Uterus (tissue), 3 donors: ENCODE measurements at regions not wholly inside any gene's neighbourhood (a gene's known extent, or its start where the extent isn't known, plus 50 kb on each side); places are given as distances from the start of the nearest gene placed in this dataset.

Experiments
- DNase-seq, 2 donors: peaks; one replicate each; pipeline ENCODE4 v3.0.0-alpha.2; 2019 to 2020
- H3K27ac ChIP-seq, 2 donors: fragments of 200-600 bp; sonication (generic); 1 replicate in 1 of 2; 2 replicates in 1 of 2; pipeline ENCODE4 v1.5.1; 2016 to 2018
- H3K27me3 ChIP-seq, 2 donors: fragments of 200-600 bp; sonication (generic); one replicate each; pipeline ENCODE4 v1.5.1; 2018 to 2019; ENCODE audit warnings: control low read depth in 1 of 2
- H3K36me3 ChIP-seq, 2 donors: fragments of 200-600 bp; sonication (generic); one replicate each; pipeline ENCODE4 v1.5.1; 2019; ENCODE audit warnings: control low read depth in 1 of 2
- H3K4me1 ChIP-seq, 2 donors: fragments of 200-600 bp; sonication (generic); one replicate each; pipeline ENCODE4 v1.5.1; 2018 to 2019; ENCODE audit warnings: control low read depth in 1 of 2
- H3K4me3 ChIP-seq, 2 donors: fragments of 200-600 bp; sonication (generic); 1 replicate in 1 of 2; 2 replicates in 1 of 2; pipeline ENCODE4 v1.5.1; 2018 to 2019; ENCODE audit warnings: mild to moderate bottlenecking in 1 of 2
- H3K9me3 ChIP-seq, 2 donors: fragments of 200-600 bp; sonication (generic); one replicate each; pipeline ENCODE4 v1.5.1; 2019; ENCODE audit warnings: control low read depth in 1 of 2
- POLR2A ChIP-seq, 2 donors: fragments of 450-650 bp; IDR thresholded peaks; one replicate each; pipeline ENCODE4 v1.6.1; 2016; ENCODE audit warnings: antibody characterized with exemption in 2 of 2, mild to moderate bottlenecking in 1 of 2, moderate library complexity in 1 of 2
- intact Hi-C: fragments of 100-400 bp; cut with DNase I; formaldehyde crosslinking; loops from one replicate; pipeline ENCODE4 v1.15.1; 2023; ENCODE audit warnings: low total_unique reads
- TF ChIP-seq, protein P1 (sequence below), 4 experiments: fragments of 200-600 bp in 2 of 4; fragments of 450-650 bp in 2 of 4; sonication (generic) in 2 of 4; IDR thresholded peaks; one replicate each; pipeline ENCODE4 v1.5.1; 2016 to 2019; ENCODE audit warnings: antibody characterized with exemption in 4 of 4, mild to moderate bottlenecking in 2 of 4, moderate library complexity in 1 of 4
- donor health status: DM: yes; HTN: yes; CAD: no.

- Histone ChIP-seq H3K27ac (no peak overlapping the region), H3K36me3 (no peaks in the 10 kb centered on the region), H3K4me1 (no peaks in the 10 kb centered on the region), H3K27me3 (no peaks in the 10 kb centered on the region), H3K4me3 (no peak overlapping the region), H3K9me3 (no peaks in the 10 kb centered on the region)
- DNase-seq, result no peak
- TF ChIP-seq POLR2A (IDR thresholded peaks at IDR 0.05), result no peak
- TF ChIP-seq, protein P1, sequence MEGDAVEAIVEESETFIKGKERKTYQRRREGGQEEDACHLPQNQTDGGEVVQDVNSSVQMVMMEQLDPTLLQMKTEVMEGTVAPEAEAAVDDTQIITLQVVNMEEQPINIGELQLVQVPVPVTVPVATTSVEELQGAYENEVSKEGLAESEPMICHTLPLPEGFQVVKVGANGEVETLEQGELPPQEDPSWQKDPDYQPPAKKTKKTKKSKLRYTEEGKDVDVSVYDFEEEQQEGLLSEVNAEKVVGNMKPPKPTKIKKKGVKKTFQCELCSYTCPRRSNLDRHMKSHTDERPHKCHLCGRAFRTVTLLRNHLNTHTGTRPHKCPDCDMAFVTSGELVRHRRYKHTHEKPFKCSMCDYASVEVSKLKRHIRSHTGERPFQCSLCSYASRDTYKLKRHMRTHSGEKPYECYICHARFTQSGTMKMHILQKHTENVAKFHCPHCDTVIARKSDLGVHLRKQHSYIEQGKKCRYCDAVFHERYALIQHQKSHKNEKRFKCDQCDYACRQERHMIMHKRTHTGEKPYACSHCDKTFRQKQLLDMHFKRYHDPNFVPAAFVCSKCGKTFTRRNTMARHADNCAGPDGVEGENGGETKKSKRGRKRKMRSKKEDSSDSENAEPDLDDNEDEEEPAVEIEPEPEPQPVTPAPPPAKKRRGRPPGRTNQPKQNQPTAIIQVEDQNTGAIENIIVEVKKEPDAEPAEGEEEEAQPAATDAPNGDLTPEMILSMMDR (IDR thresholded peaks at IDR 0.05), result no peak
- intact Hi-C loops, result no loop called here
Measured at GRCh38 chr5:171622010-171622409, 163.6 kb upstream of the SMIM23 start.

- no peaks in the 10 kb centered on the region for H3K27me3 ChIP-seq
- TF ChIP-seq, protein P1 (IDR thresholded peaks at IDR 0.05), result no peak
- TF ChIP-seq POLR2A (IDR thresholded peaks at IDR 0.05), result no peak
- H3K9me3 ChIP-seq, result no peaks in the 10 kb centered on the region
- intact Hi-C loops, result no loop called here
- no peaks in the 10 kb centered on the region for H3K36me3 ChIP-seq
- no peaks in the 10 kb centered on the region for H3K4me1 ChIP-seq
- no peak overlapping the region for H3K4me3 ChIP-seq
- H3K27ac ChIP-seq, result no peak overlapping the region
- DNase-seq, result no peak
Measured at GRCh38 chr5:171623107-171623506, 162.5 kb upstream of the SMIM23 start.

DNA sequence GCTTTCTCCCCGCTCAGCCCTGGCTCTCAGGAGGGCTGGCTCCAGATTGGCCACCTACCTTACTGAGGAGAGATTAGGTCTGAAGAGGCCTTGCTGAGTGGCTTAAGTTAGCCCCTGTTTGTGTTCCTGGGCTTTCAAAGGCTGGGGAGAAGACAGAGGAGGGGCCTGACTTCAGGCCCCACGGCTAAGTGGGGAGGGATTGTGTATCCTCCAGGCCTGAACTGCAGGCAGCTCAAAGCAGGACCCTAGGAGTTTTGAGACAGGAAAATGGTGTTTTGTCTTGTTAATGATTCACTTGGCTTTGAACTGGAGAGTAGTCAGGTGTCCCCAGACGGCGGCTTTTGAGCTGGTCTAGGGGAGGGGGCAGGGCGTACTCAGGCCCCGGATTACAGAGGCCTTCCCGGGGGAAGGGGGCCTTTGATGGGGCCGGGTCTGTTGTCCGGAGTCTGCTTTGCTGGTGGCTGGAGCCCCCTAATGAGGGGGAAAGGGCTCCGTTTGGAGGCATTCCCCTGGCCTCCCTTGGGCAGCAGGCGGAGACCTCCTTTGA, 162.0 kb upstream of the SMIM23 start:
- H3K27ac ChIP-seq, result no peak overlapping the region
- H3K9me3 ChIP-seq, result no peaks in the 10 kb centered on the region
- DNase-seq, result no peak
- TF ChIP-seq, protein P1 (IDR thresholded peaks at IDR 0.05), result no peak
- no peak for TF ChIP-seq POLR2A (IDR thresholded peaks at IDR 0.05)
- no peak overlapping the region for H3K4me3 ChIP-seq
- H3K27me3 ChIP-seq, result no peaks in the 10 kb centered on the region
- intact Hi-C loops, result no loop called here
- H3K4me1 ChIP-seq, result no peaks in the 10 kb centered on the region
- no peaks in the 10 kb centered on the region for H3K36me3 ChIP-seq

GRCh38 chr5:171624396-171624795, 161.2 kb upstream of the SMIM23 start:
- intact Hi-C loops, result no loop called here
- no peak overlapping the region for H3K4me3 ChIP-seq
- DNase-seq, result no peak
- no peak for TF ChIP-seq POLR2A (IDR thresholded peaks at IDR 0.05)
- TF ChIP-seq, protein P1 (IDR thresholded peaks at IDR 0.05), result no peak
- no peaks in the 10 kb centered on the region for H3K9me3 ChIP-seq
- H3K27me3 ChIP-seq, result no peaks in the 10 kb centered on the region
- H3K4me1 ChIP-seq, result no peaks in the 10 kb centered on the region
- no peak overlapping the region for H3K27ac ChIP-seq
- H3K36me3 ChIP-seq, result no peaks in the 10 kb centered on the region

DNA sequence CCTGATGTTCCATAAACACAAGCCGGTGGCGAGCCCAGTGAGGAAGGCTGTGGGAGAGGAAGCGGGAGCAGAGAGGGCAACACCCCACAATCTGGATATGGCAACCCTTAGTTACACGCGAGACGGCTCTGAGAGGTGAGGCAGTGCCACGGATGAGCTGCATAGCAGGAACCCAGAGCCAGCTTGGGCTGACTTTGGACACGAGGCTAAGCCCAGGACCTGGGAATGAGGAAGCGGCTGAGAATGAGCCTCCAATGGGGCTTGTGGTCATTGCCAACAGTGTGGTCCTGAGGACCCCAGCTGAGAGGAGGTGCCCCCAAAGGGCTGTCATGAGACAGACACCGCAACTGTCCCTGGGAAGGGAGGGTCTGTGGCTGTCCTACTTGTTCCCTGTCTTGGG, 160.0 kb upstream of the SMIM23 start:
- intact Hi-C loops, result no loop called here
- Histone ChIP-seq H3K27me3 (no peaks in the 10 kb centered on the region), H3K4me1 (peaks cover 0 to 3% of the 10 kb centered on the region in 2 donors), H3K36me3 (no peaks in the 10 kb centered on the region), H3K4me3 (no peak overlapping the region), H3K9me3 (no peaks in the 10 kb centered on the region), H3K27ac (no peak overlapping the region)
- no peak for DNase-seq
- no peak for TF ChIP-seq POLR2A (IDR thresholded peaks at IDR 0.05)
- TF ChIP-seq, protein P1 (IDR thresholded peaks at IDR 0.05), result no peak
